Adrenal gland (tissue), 5 donors: ENCODE measurements at regions not wholly inside any gene's neighbourhood (a gene's known extent, or its start where the extent isn't known, plus 50 kb on each side); places are given as distances from the start of the nearest gene placed in this dataset.

Source experiments
- POLR2A ChIP-seq, 2 donors: fragments of 450-650 bp; IDR thresholded peaks; one replicate each; pipeline ENCODE4 v1.6.1; 2017; ENCODE audit warnings: antibody characterized with exemption in 2 of 2, mild to moderate bottlenecking in 2 of 2, moderate library complexity in 1 of 2
- TF ChIP-seq, protein P1 (sequence below), 6 experiments: fragments of 450-650 bp in 4 of 6; fragments of 200-600 bp in 2 of 6; sonication (generic) in 1 of 6; IDR thresholded peaks; 1 replicate in 5 of 6; 2 replicates in 1 of 6; pipeline versions ENCODE4 v1.5.1 to v1.8.0; 2016 to 2021; ENCODE audit warnings: antibody characterized with exemption in 6 of 6, mild to moderate bottlenecking in 2 of 6, moderate library complexity in 1 of 6
- donor health status: DM: no; HTN: no; CAD: no.

GRCh38 chr3:8254489-8254888 lies 247.1 kb upstream of the LMCD1 start:
- no peak for TF ChIP-seq POLR2A (IDR thresholded peaks at IDR 0.05)
- TF ChIP-seq, protein P1, sequence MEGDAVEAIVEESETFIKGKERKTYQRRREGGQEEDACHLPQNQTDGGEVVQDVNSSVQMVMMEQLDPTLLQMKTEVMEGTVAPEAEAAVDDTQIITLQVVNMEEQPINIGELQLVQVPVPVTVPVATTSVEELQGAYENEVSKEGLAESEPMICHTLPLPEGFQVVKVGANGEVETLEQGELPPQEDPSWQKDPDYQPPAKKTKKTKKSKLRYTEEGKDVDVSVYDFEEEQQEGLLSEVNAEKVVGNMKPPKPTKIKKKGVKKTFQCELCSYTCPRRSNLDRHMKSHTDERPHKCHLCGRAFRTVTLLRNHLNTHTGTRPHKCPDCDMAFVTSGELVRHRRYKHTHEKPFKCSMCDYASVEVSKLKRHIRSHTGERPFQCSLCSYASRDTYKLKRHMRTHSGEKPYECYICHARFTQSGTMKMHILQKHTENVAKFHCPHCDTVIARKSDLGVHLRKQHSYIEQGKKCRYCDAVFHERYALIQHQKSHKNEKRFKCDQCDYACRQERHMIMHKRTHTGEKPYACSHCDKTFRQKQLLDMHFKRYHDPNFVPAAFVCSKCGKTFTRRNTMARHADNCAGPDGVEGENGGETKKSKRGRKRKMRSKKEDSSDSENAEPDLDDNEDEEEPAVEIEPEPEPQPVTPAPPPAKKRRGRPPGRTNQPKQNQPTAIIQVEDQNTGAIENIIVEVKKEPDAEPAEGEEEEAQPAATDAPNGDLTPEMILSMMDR (IDR thresholded peaks at IDR 0.05) = no peak
